ENCODE measurements at regions not wholly inside any gene's neighbourhood (a gene's known extent, or its start where the extent isn't known, plus 50 kb on each side); places are given as distances from the start of the nearest gene placed in this dataset.

DNA sequence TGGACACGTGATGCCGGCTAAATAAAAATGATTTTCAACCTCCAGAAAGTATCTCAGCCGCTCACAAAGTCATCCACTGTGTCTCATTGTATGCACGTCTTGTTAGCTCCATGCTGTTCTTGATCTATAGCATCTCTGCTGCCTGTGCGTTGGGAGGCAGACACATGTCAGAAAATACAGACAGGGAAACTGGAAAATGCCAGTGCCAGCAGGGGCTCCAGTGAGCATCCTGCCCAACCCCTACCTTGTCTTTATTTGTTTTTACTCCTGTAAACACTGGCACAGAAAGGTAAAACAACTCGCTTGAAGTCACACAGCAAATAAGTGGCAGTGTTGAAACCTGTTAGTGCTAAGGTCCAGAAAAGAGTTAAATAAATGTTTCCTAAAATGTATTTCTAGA, 208.1 kb upstream of the ASIC2 start:
- TF ChIP-seq, protein P1, sequence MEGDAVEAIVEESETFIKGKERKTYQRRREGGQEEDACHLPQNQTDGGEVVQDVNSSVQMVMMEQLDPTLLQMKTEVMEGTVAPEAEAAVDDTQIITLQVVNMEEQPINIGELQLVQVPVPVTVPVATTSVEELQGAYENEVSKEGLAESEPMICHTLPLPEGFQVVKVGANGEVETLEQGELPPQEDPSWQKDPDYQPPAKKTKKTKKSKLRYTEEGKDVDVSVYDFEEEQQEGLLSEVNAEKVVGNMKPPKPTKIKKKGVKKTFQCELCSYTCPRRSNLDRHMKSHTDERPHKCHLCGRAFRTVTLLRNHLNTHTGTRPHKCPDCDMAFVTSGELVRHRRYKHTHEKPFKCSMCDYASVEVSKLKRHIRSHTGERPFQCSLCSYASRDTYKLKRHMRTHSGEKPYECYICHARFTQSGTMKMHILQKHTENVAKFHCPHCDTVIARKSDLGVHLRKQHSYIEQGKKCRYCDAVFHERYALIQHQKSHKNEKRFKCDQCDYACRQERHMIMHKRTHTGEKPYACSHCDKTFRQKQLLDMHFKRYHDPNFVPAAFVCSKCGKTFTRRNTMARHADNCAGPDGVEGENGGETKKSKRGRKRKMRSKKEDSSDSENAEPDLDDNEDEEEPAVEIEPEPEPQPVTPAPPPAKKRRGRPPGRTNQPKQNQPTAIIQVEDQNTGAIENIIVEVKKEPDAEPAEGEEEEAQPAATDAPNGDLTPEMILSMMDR (IDR thresholded peaks at IDR 0.05): no peak
- Histone ChIP-seq H3K4me1 (ENCODE audit: control insufficient read depth in 1 of 2, insufficient read depth in 1 of 2, low read depth in 1 of 2, low read length in 1 of 2) (no peaks in the 10 kb centered on the region), H3K36me3 (no peaks in the 10 kb centered on the region), H3K4me3 (ENCODE audit: low read depth in 1 of 2, low read length in 1 of 2) (no peak overlapping the region), H3K27ac (no peak overlapping the region), H3K27me3 (peaks cover 9% of the 10 kb centered on the region), H3K9me3 (no peaks in the 10 kb centered on the region)

DNA sequence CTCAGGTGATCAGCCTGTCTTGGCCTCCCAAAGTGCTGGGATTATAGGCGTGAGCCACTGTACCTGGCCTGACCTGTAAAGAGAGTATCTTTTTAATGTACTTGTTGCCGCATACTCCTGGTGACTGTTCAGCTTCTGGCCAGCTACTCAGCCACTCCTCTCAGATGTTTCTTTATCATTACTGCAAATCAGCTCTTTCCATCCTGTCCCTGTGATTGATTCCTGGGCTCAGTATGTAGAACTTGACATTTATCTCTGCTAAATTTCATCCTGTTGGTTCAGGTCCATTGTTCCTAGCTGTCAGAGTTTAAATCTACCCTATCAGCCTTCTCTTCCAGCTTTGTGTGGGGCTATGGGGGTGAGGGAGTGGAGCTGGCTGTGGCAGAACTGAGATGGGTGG, 211.5 kb upstream of the ASIC2 start:
- TF ChIP-seq, protein P1 (IDR thresholded peaks at IDR 0.05): no peak
- Histone ChIP-seq H3K9me3 (no peaks in the 10 kb centered on the region), H3K27me3 (peaks cover 42% of the 10 kb centered on the region), H3K4me1 (ENCODE audit: control insufficient read depth in 1 of 2, insufficient read depth in 1 of 2, low read depth in 1 of 2, low read length in 1 of 2) (no peaks in the 10 kb centered on the region), H3K27ac (no peak overlapping the region), H3K36me3 (no peaks in the 10 kb centered on the region), H3K4me3 (ENCODE audit: low read depth in 1 of 2, low read length in 1 of 2) (no peak overlapping the region)

DNA sequence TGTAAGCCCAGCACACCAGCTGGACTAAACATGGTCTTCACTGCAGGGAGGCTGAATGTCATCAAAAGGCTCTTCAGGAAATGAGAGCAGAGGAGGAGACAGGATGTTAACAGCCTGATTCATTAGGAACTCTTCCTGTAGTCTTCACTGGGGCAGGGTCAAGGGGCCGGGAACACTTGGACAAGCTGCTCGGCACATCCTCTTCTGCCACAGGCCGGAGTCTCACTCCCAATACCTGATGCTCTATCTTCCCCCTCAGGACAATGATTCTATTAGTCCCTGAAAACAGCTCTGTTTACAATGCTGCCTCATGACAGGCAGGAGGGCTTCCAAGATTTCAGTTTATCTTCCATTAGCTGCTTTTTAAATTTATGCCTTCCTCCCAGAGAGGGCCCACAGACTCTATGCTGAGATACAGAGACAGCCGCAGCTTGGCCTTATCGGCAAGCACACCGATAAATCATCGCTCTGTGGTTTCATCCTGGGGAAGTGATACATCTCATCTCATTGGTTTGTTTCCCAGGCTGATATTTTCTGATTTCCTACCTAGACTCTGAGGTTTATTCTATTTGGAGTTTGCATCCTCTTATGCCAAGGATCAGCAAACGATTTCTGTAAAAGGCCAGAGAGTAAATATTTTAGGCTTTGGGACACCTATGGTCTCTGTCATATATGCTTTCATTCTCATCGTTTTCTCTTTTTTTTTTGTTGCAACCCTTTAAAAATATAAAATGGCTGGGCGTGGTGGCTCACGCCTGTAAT, 214.0 kb upstream of the ASIC2 start:
- TF ChIP-seq, protein P1 (IDR thresholded peaks at IDR 0.05): no peak
- Histone ChIP-seq H3K27me3 (peaks cover 42% of the 10 kb centered on the region), H3K36me3 (no peaks in the 10 kb centered on the region), H3K9me3 (no peaks in the 10 kb centered on the region), H3K4me1 (ENCODE audit: control insufficient read depth in 1 of 2, insufficient read depth in 1 of 2, low read depth in 1 of 2, low read length in 1 of 2) (no peaks in the 10 kb centered on the region), H3K27ac (no peak overlapping the region), H3K4me3 (ENCODE audit: low read depth in 1 of 2, low read length in 1 of 2) (no peak overlapping the region)

DNA sequence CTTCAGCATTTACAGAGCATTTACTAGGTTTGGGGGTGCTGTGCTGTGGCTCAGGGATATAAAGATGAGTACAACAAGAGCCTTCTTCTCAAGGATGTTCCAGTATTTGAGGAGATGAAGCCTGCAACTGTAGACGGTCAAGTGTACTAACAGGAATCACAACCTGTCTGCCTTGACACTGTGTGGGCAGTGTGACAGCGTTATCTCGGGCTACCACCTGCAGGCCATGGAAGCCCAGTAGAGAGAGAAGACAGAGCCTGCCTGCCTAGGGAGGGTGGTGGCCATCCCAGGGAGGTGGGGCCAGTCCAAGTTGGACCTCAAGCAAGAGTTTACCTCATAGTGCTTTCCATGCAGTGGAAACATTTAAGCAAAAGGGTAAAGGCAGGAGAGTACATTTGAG, 215.1 kb upstream of the ASIC2 start:
- TF ChIP-seq, protein P1 (IDR thresholded peaks at IDR 0.05): no peak
- Histone ChIP-seq H3K36me3 (no peaks in the 10 kb centered on the region), H3K9me3 (no peaks in the 10 kb centered on the region), H3K4me1 (ENCODE audit: control insufficient read depth in 1 of 2, insufficient read depth in 1 of 2, low read depth in 1 of 2, low read length in 1 of 2) (no peaks in the 10 kb centered on the region), H3K27me3 (peaks cover 42% of the 10 kb centered on the region), H3K4me3 (ENCODE audit: low read depth in 1 of 2, low read length in 1 of 2) (no peak overlapping the region), H3K27ac (no peak overlapping the region)

DNA sequence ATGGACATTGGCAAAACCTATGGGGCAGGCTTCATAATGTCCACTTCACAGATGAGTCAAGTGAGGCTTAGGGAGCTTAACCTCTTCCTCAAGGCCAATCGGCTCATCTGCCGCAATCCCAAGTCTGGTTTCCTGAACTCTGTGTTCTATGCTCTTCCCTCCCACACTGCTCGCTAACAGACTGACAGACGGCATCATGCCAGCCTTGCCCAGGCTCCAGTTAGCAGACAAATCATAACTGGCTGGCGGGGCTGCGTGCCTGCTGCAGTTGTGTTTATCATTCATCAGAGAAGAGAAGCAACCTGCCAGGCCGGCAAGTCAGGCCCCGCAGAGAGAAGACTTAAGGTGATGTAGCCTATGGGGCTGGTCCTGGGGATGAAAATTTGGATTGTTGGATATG, 216.2 kb upstream of the ASIC2 start:
- Histone ChIP-seq H3K27me3 (peaks cover 42% of the 10 kb centered on the region), H3K27ac (no peak overlapping the region), H3K9me3 (no peaks in the 10 kb centered on the region), H3K36me3 (no peaks in the 10 kb centered on the region), H3K4me3 (ENCODE audit: low read depth in 1 of 2, low read length in 1 of 2) (no peak overlapping the region), H3K4me1 (ENCODE audit: control insufficient read depth in 1 of 2, insufficient read depth in 1 of 2, low read depth in 1 of 2, low read length in 1 of 2) (no peaks in the 10 kb centered on the region)
- TF ChIP-seq, protein P1 (IDR thresholded peaks at IDR 0.05): no peak

Data from neutrophil (primary cell).